HCT116 (cell line): ENCODE measurements at regions not wholly inside any gene's neighbourhood (a gene's known extent, or its start where the extent isn't known, plus 50 kb on each side); places are given as distances from the start of the nearest gene placed in this dataset.

Source experiments
- CEBPB ChIP-seq: IDR thresholded peaks from 2 replicates; pipeline ENCODE4 v1.6.1; 2012; ENCODE audit warnings: low read depth
- EGR1 ChIP-seq: IDR thresholded peaks from 2 replicates; pipeline ENCODE4 v1.6.1; 2012; ENCODE audit warnings: low read depth
- EZH2 ChIP-seq: fragments of 200-600 bp; sonication (generic); IDR thresholded peaks from 2 replicates; pipeline ENCODE4 v1.6.1; 2017; ENCODE audit warnings: antibody characterized with exemption, mixed run types
- JUND ChIP-seq: IDR thresholded peaks from 2 replicates; pipeline ENCODE4 v1.6.1; 2012
- POLR2A ChIP-seq: IDR thresholded peaks from 2 replicates; pipeline ENCODE4 v1.7.0; 2011; ENCODE audit warnings: borderline replicate concordance; ENCODE audit not compliant: insufficient read depth, insufficient read length; ENCODE audit errors: extremely low read depth
- POLR2AphosphoS5 ChIP-seq: IDR thresholded peaks from 2 replicates; pipeline ENCODE4 v1.6.1; 2011; ENCODE audit warnings: mild to moderate bottlenecking, low read depth, low read length, moderate library complexity
- SIN3A ChIP-seq: IDR thresholded peaks from 2 replicates; pipeline ENCODE4 v1.6.1; 2012; ENCODE audit warnings: low read depth
- SRF ChIP-seq: IDR thresholded peaks from 2 replicates; pipeline ENCODE4 v1.6.1; 2012; ENCODE audit warnings: low read depth
- ZNF274 ChIP-seq: fragments of 200-500 bp; sonication (Bioruptor generic); IDR thresholded peaks from 2 replicates; pipeline ENCODE4 v1.6.1; 2014; ENCODE audit warnings: mild to moderate bottlenecking, low read depth, low read length, inconsistent platforms
- TF ChIP-seq, protein P1 (sequence below), 3 experiments: fragments of 200-600 bp in 1 of 3; sonication (generic) in 1 of 3; IDR thresholded peaks in 2 of 3; conservative IDR thresholded peaks in 1 of 3; 2 replicates each; pipeline ENCODE4 v1.5.1; 2012 to 2017; ENCODE audit warnings: low read depth in 2 of 3, low read length in 2 of 3, antibody characterized with exemption in 1 of 3, borderline replicate concordance in 1 of 3, control low read depth in 1 of 3, mild to moderate bottlenecking in 1 of 3, mixed read lengths in 1 of 3, mixed run types in 1 of 3, moderate library complexity in 1 of 3; ENCODE audit not compliant: insufficient read depth in 1 of 3

DNA sequence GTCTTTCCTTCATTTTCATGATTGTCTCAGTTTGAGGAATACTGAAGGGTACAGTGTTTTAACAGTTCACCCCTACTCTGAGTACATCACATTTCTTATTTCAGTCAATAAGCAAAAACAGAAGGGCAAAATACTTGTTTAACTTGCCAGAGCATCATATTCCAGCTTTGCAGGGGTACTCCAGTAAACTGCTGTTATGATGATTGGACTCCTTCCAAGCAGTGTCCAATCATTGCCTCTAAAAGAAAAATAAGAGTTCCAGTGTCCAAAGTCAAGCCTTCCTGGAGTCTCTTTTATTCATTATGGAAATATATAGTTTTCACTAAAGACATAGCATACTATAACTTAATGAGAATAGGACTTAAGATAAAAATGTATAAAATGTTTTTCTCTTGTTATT lies 105.1 kb downstream of the FANCF start:
- no peak for TF ChIP-seq JUND
- TF ChIP-seq, protein P1, sequence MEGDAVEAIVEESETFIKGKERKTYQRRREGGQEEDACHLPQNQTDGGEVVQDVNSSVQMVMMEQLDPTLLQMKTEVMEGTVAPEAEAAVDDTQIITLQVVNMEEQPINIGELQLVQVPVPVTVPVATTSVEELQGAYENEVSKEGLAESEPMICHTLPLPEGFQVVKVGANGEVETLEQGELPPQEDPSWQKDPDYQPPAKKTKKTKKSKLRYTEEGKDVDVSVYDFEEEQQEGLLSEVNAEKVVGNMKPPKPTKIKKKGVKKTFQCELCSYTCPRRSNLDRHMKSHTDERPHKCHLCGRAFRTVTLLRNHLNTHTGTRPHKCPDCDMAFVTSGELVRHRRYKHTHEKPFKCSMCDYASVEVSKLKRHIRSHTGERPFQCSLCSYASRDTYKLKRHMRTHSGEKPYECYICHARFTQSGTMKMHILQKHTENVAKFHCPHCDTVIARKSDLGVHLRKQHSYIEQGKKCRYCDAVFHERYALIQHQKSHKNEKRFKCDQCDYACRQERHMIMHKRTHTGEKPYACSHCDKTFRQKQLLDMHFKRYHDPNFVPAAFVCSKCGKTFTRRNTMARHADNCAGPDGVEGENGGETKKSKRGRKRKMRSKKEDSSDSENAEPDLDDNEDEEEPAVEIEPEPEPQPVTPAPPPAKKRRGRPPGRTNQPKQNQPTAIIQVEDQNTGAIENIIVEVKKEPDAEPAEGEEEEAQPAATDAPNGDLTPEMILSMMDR (IDR thresholded peaks at IDR 0.05 in 2 of 3, conservative IDR thresholded peaks at IDR 0.05 in 1 of 3; ENCODE audit: borderline replicate concordance in 1 of 3, insufficient read depth in 1 of 3, low read depth in 2 of 3, low read length in 2 of 3) = no peak
- no peak for TF ChIP-seq ZNF274
- TF ChIP-seq POLR2AphosphoS5 = no peak
- TF ChIP-seq EZH2 = no peak
- TF ChIP-seq SIN3A = no peak
- no peak for TF ChIP-seq EGR1
- no peak for TF ChIP-seq POLR2A
- TF ChIP-seq SRF = no peak
- TF ChIP-seq CEBPB = no peak
